Right ventricle myocardium superior (tissue), 1 donor: ENCODE measurements at regions not wholly inside any gene's neighbourhood (a gene's known extent, or its start where the extent isn't known, plus 50 kb on each side); places are given as distances from the start of the nearest gene placed in this dataset.

Experiments used
- ATAC-seq: fragments of 200-7000 bp; cut with Tn5 transposase; one replicate; pipeline ENCODE4 v1.9.1; 2020; ENCODE audit warnings: mild to moderate bottlenecking; ENCODE audit not compliant: poor library complexity
- DNase-seq: peaks from one replicate; pipeline ENCODE4 v3.0.0-alpha.2; 2020
- intact Hi-C: fragments of 100-400 bp; cut with DNase I; formaldehyde crosslinking; loops from one replicate; pipeline ENCODE4 v1.11.2; 2022
- donor health status: DM: no; HTN: yes; CAD: no; lungs with severe emphysema.

- no peak for ATAC-seq
Observed at GRCh38 chr20:22414305-22414742, 170.0 kb downstream of the FOXA2 start.

GRCh38 chr20:22412977-22413868 lies 171.1 kb downstream of the FOXA2 start:
- intact Hi-C loops: no loop called here
- ATAC-seq: no peak
- DNase-seq: no peak

More at GRCh38 chr20:22414305-22414742, 170.0 kb downstream of the FOXA2 start:
- intact Hi-C loops: no loop called here
- DNase-seq: no peak

- DNase-seq (peak; percentile 67), ATAC-seq (peak; percentile 92)
- intact Hi-C loops: no loop called here
Observed at GRCh38 chr20:22411627-22412450, 172.5 kb downstream of the FOXA2 start.

- DNase-seq: no peak
- intact Hi-C loops: no loop called here
- ATAC-seq: no peak
Observed at GRCh38 chr20:22411286-22411626, 173.1 kb downstream of the FOXA2 start.

- intact Hi-C loops: no loop called here
- ATAC-seq (no peak), DNase-seq (no peak)
Observed at GRCh38 chr20:22410556-22411130, 173.7 kb downstream of the FOXA2 start.

GRCh38 chr20:22408521-22409402 lies 175.6 kb downstream of the FOXA2 start:
- no peak for ATAC-seq
- intact Hi-C loops: no loop called here
- no peak for DNase-seq

GRCh38 chr20:22407237-22408193 lies 176.9 kb downstream of the FOXA2 start:
- intact Hi-C loops: no loop called here
- DNase-seq: no peak
- ATAC-seq: no peak

- DNase-seq (no peak), ATAC-seq (no peak)
- intact Hi-C loops: no loop called here
Observed at GRCh38 chr20:22404419-22405170, 179.8 kb downstream of the FOXA2 start.

GRCh38 chr20:22403632-22404361 lies 180.6 kb downstream of the FOXA2 start:
- intact Hi-C loops: no loop called here
- ATAC-seq: no peak
- DNase-seq: no peak

- intact Hi-C loops: no loop called here
- ATAC-seq (no peak), DNase-seq (no peak)
Observed at GRCh38 chr20:22403022-22403631, 181.2 kb downstream of the FOXA2 start.

- DNase-seq (no peak), ATAC-seq (no peak)
Observed at GRCh38 chr20:22402550-22402949, 181.8 kb downstream of the FOXA2 start.

GRCh38 chr20:22400440-22400839 lies 183.9 kb downstream of the FOXA2 start:
- intact Hi-C loops: no loop called here
- DNase-seq (no peak), ATAC-seq (no peak)

More at GRCh38 chr20:22402550-22402949, 181.8 kb downstream of the FOXA2 start:
- intact Hi-C loops: no loop called here

GRCh38 chr20:22394583-22394982 lies 189.8 kb downstream of the FOXA2 start:
- intact Hi-C loops: no loop called here
- DNase-seq: no peak
- no peak for ATAC-seq

GRCh38 chr20:22390543-22390903 lies 193.8 kb downstream of the FOXA2 start:
- DNase-seq (no peak), ATAC-seq (no peak)
- intact Hi-C loops: no loop called here

GRCh38 chr20:22389836-22390542 lies 194.4 kb downstream of the FOXA2 start:
- no peak for DNase-seq
- no peak for ATAC-seq
- intact Hi-C loops: no loop called here
